Lower lobe of right lung (tissue), 2 donors: ENCODE measurements at regions not wholly inside any gene's neighbourhood (a gene's known extent, or its start where the extent isn't known, plus 50 kb on each side); places are given as distances from the start of the nearest gene placed in this dataset.

Experiments used
- ATAC-seq, 2 donors: fragments of 200-7000 bp; cut with Tn5 transposase; one replicate each; pipeline ENCODE4 v1.9.1; 2020 to 2022; ENCODE audit warnings: mild to moderate bottlenecking in 2 of 2, moderate library complexity in 2 of 2
- DNase-seq: peaks from one replicate; pipeline ENCODE4 v3.0.0-alpha.2; 2020
- H3K27ac ChIP-seq: fragments of 200-600 bp; one replicate; pipeline ENCODE4 v1.8.0; 2022
- H3K27me3 ChIP-seq: fragments of 200-600 bp; one replicate; pipeline ENCODE4 v1.8.0; 2022; ENCODE audit warnings: low read depth
- H3K36me3 ChIP-seq: fragments of 200-600 bp; one replicate; pipeline ENCODE4 v1.8.0; 2022; ENCODE audit warnings: mild to moderate bottlenecking
- H3K4me1 ChIP-seq: fragments of 200-600 bp; one replicate; pipeline ENCODE4 v1.8.0; 2022
- H3K4me3 ChIP-seq: fragments of 200-600 bp; one replicate; pipeline ENCODE4 v1.8.0; 2022; ENCODE audit warnings: mild to moderate bottlenecking
- H3K9me3 ChIP-seq: fragments of 200-600 bp; one replicate; pipeline ENCODE4 v1.8.0; 2022
- CTCF ChIP-seq: fragments of 200-600 bp; IDR thresholded peaks from one replicate; pipeline ENCODE4 v1.8.0; 2022; ENCODE audit warnings: antibody characterized with exemption, mild to moderate bottlenecking
- intact Hi-C: fragments of 100-400 bp; cut with DNase I; formaldehyde crosslinking; loops from one replicate; pipeline ENCODE4 v1.11.0; 2022
- donor health status: DM: no; HTN: yes; CAD: no; lungs with severe emphysema.

DNA sequence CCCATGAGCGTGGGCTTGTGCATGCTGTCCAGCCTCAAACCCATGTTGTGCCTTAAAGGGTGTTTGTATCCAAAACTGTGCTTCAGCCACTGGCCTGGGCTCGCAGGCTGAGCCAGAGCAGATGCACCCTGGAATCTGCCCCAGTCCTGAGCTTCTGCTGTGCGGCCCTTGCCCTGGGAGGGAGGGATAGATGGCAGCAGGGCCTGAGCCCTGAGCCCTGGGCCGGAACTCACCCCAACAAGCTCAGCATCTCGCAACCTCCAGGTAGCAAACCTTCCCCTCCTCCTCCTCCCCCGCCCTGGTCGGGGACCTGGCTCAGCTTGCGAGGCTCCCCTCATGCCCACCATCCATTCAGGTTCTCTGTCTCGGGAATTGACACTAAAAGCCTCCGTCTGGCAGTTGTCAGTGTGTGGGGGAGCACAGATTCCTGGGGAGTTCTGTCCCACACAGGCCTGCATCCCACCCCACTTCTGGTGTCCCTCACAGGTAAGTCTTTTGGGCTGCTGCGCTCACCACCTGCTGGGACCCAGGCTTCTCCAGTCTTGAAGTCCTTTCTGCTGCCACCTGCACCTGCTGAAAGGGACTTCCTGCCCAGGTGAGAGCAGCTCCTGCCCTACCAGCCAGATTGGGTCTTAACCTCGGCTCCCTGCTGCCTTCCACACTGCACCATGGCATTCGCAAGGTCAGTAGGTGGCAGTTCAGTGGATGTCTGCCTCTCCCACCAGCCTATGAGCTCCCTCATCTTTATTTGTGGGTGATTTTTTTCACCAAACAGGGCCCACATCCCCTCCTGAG, 55.2 kb upstream of the OLFM1 start:
- Histone ChIP-seq H3K36me3 (no peaks in the 10 kb centered on the region), H3K9me3 (no peaks in the 10 kb centered on the region), H3K4me1 (no peaks in the 10 kb centered on the region), H3K4me3 (no peak overlapping the region), H3K27ac (no peak overlapping the region), H3K27me3 (peaks cover 8% of the 10 kb centered on the region)
- intact Hi-C loops: no loop called here
- TF ChIP-seq CTCF: no peak
- ATAC-seq (no peak), DNase-seq (no peak)

DNA sequence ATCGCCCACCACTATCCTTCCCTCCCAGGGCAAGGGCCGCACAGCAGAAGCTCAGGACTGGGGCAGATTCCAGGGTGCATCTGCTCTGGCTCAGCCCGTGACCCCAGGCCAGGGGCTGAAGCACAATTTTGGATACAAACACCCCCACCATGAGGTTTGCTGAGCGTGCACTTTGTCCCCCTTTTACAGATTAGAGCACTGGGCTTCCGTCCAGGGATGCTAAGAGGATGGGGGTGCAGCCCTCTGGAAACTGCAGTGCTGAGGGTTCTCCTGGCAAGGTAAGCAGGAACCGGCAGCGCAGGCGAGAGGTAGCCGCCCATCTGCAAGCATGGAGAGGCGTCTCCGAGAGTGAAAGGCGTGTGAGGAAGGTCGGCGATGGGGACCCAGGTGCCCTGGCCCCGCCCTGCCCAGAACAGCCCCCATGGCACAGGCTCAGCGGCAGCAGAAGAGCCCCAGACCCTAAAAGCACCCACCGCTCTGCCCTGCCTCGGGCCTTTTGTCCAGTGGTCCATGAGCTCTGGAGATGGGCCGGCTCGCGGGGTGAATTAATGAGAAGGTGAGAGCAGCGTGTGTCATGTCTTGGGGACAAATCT, 54.5 kb upstream of the OLFM1 start:
- DNase-seq (no peak), ATAC-seq (no peak)
- no peak overlapping the region for H3K27ac ChIP-seq
- no peaks in the 10 kb centered on the region for H3K4me1 ChIP-seq
- intact Hi-C loops: no loop called here
- peaks cover 13% of the 10 kb centered on the region for H3K27me3 ChIP-seq
- H3K4me3 ChIP-seq: no peak overlapping the region
- no peak for TF ChIP-seq CTCF
- H3K9me3 ChIP-seq: no peaks in the 10 kb centered on the region
- H3K36me3 ChIP-seq: no peaks in the 10 kb centered on the region

DNA sequence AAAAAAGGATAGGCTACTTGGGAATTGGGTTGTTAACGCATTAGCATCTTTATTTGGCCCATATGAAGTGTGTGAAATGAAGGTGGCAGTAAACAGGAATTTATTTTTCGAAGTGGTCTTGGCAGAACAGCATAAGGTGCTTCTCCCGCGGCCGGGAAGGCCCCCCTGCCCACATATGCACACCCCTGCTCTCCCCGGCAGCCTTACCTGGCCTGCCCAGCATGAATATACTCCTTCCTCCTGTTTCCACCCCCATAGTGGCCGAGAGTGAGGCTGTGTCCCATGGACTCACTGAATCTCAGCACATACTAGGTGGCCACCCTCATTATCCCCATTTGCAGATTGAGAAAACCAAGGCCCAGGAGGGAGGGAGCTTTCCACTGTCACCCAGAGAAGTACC, 54.0 kb upstream of the OLFM1 start:
- TF ChIP-seq CTCF: no peak
- H3K4me1 ChIP-seq: no peaks in the 10 kb centered on the region
- no peak overlapping the region for H3K27ac ChIP-seq
- H3K36me3 ChIP-seq: no peaks in the 10 kb centered on the region
- DNase-seq: no peak
- intact Hi-C loops: no loop called here
- H3K4me3 ChIP-seq: no peak overlapping the region
- no peak for ATAC-seq
- H3K9me3 ChIP-seq: no peaks in the 10 kb centered on the region
- H3K27me3 ChIP-seq: peaks cover 13% of the 10 kb centered on the region

- no peak for TF ChIP-seq CTCF
- Histone ChIP-seq H3K9me3 (no peaks in the 10 kb centered on the region), H3K36me3 (no peaks in the 10 kb centered on the region), H3K4me1 (no peaks in the 10 kb centered on the region), H3K27ac (no peak overlapping the region), H3K4me3 (no peak overlapping the region), H3K27me3 (peaks cover 14% of the 10 kb centered on the region)
- intact Hi-C loops: no loop called here
- DNase-seq (no peak), ATAC-seq (no peak)
These were observed 53.4 kb upstream of the OLFM1 start for GRCh38 chr9:135034106-135034505.

- Histone ChIP-seq H3K27ac (no peak overlapping the region), H3K4me1 (no peaks in the 10 kb centered on the region), H3K27me3 (peaks cover 19% of the 10 kb centered on the region), H3K36me3 (no peaks in the 10 kb centered on the region), H3K9me3 (no peaks in the 10 kb centered on the region), H3K4me3 (no peak overlapping the region)
- intact Hi-C loops: no loop called here
- ATAC-seq (no peak), DNase-seq (no peak)
- TF ChIP-seq CTCF: no peak
These were observed 51.4 kb upstream of the OLFM1 start for GRCh38 chr9:135035781-135036760.
